Testis (tissue), 2 donors: ENCODE measurements at regions not wholly inside any gene's neighbourhood (a gene's known extent, or its start where the extent isn't known, plus 50 kb on each side); places are given as distances from the start of the nearest gene placed in this dataset.

Source experiments
- POLR2A ChIP-seq: fragments of 450-650 bp; IDR thresholded peaks from one replicate; pipeline ENCODE4 v1.6.1; 2017; ENCODE audit warnings: antibody characterized with exemption, mild to moderate bottlenecking, moderate library complexity
- TF ChIP-seq, protein P1 (sequence below), 3 experiments: fragments of 450-650 bp in 2 of 3; fragments of 200-600 bp in 1 of 3; sonication (generic) in 1 of 3; IDR thresholded peaks; one replicate each; pipeline ENCODE4 v1.5.1; 2016 to 2019; ENCODE audit warnings: antibody characterized with exemption in 3 of 3, mild to moderate bottlenecking in 2 of 3, moderate library complexity in 1 of 3

DNA sequence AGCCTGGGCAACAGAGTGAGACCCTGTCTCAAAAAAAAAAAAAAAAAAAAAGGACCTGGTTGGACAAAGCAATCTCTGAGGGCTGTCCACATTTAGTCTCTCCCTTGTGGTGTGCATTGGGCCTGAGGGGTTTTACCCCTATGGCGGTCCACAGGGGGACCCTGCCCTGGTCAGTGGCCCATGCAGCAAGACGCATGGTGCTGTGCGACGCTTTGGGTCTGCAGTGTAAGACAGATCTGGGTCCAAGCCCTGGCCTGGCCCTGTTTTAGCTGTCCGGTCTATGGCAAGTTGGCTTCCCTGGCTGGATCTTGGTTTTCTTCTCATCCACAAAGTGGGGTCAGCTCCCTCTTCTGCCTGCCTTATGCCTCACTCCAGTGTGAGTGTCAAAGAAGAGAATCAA, 123.2 kb upstream of the NLRP1 start:
- no peak for TF ChIP-seq POLR2A
- TF ChIP-seq, protein P1, sequence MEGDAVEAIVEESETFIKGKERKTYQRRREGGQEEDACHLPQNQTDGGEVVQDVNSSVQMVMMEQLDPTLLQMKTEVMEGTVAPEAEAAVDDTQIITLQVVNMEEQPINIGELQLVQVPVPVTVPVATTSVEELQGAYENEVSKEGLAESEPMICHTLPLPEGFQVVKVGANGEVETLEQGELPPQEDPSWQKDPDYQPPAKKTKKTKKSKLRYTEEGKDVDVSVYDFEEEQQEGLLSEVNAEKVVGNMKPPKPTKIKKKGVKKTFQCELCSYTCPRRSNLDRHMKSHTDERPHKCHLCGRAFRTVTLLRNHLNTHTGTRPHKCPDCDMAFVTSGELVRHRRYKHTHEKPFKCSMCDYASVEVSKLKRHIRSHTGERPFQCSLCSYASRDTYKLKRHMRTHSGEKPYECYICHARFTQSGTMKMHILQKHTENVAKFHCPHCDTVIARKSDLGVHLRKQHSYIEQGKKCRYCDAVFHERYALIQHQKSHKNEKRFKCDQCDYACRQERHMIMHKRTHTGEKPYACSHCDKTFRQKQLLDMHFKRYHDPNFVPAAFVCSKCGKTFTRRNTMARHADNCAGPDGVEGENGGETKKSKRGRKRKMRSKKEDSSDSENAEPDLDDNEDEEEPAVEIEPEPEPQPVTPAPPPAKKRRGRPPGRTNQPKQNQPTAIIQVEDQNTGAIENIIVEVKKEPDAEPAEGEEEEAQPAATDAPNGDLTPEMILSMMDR (IDR thresholded peaks at IDR 0.05), result no peak
